HG03439 (cell line): ENCODE measurements at regions not wholly inside any gene's neighbourhood (a gene's known extent, or its start where the extent isn't known, plus 50 kb on each side); places are given as distances from the start of the nearest gene placed in this dataset.

Experiments
- ATAC-seq: cut with Tn5 transposase; IDR thresholded peaks from one replicate; pipeline ENCODE4 v1.9.1; 2021; ENCODE audit warnings: mild to moderate bottlenecking, moderate library complexity; ENCODE audit not compliant: unreplicated experiment

- ATAC-seq, result no peak
Observed at GRCh38 chr10:21264271-21264670, 261.2 kb downstream of the SKIDA1 start.

DNA sequence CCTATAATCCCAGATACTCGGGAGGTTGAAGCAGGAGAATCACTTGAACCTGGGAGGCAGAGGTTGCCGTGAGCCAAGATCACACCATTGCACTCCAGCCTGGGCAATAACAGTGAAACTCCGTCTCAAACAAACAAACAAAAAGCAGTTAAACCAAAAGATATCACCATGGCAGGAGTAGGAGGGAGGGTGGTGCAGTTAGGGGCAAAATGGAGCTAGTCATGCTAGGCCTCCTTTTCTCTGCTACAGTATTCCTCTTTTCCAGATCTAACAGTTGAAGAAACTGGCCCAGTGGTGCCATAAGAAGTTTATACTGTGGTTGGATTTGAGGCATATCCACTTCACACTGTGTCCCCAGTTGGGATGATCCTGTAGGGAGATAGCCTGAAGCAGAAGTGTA lies 261.6 kb downstream of the SKIDA1 start:
- no peak for ATAC-seq

- ATAC-seq, result no peak
Observed at GRCh38 chr10:21263263-21263803, 262.1 kb downstream of the SKIDA1 start.

DNA sequence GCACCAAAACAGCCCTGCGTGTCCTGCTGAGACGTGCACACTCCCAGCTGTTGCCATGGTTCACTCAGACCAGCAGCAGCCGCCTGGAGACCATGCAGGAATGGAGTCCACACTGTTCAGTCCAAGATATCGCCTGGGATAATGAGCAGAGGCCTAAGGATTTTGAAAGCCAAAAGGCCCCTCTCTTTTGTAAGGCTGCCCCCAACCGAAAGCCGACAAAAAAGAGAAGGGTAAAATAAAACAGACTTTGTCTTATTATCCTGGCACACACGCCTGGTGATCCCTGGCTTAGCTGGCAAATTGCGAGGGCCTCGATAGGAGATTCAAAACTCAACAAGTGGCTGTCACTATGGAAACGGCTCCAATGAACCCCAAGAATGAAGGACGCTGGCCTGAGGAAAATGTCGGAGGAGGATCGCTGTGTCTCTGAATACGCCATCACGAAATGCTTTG lies 263.6 kb downstream of the SKIDA1 start:
- ATAC-seq, result no peak

- no peak for ATAC-seq
Observed at GRCh38 chr10:21260506-21261149, 264.9 kb downstream of the SKIDA1 start.

- no peak for ATAC-seq
Observed at GRCh38 chr10:21260066-21260465, 265.4 kb downstream of the SKIDA1 start.

GRCh38 chr10:21257919-21258318 lies 267.6 kb downstream of the SKIDA1 start:
- ATAC-seq, result no peak

GRCh38 chr10:21257191-21257590 lies 268.3 kb downstream of the SKIDA1 start:
- ATAC-seq, result no peak

- no peak for ATAC-seq
Observed at GRCh38 chr10:21249435-21249834, 276.0 kb downstream of the SKIDA1 start.

DNA sequence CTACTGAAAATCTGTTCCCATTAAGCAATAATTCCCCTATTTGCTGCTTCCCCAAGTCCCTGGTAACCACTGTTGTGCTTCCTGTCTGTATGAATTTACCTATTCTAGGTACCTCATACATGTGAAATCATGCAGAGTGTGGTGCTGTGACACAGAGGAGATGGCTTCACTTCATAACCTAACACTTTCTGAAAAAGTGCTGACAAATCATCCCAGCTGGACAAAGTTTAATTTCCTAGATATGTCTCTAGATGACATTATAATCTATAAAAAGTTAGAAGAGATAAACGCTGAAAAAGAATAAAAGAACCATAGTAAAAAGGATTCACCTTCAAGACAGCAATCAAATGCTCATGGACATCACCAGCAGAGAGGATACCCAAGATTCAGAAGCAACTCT lies 277.9 kb downstream of the SKIDA1 start:
- ATAC-seq, result no peak

- ATAC-seq, result no peak
Observed at GRCh38 chr10:21246178-21246577, 279.3 kb downstream of the SKIDA1 start.

DNA sequence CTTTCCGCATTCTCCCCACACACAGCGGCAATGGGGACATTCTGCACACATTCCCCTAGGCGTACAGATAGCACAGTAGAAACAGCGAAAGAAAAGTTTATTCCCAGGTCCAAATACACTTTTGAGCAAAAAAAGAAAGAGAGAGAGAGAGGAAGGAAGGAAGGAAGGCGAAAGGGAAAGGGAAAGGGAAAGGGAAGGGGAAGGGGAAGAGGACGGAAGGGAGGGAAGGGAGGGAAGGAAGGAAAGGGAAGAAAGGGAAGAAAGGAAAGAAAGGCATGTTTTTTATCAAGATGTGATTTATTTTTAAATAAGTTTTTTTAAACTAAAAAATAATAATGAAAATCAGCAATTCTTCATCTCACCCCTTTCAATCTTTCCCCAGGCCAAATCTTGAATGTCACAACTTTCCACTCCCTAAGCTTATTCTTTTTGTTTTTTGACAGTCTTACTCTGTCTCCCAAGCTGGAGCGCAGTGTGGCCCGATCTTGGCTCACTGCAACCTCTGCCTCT lies 281.7 kb downstream of the SKIDA1 start:
- no peak for ATAC-seq

GRCh38 chr10:21242915-21243314 lies 282.6 kb downstream of the SKIDA1 start:
- ATAC-seq, result no peak

DNA sequence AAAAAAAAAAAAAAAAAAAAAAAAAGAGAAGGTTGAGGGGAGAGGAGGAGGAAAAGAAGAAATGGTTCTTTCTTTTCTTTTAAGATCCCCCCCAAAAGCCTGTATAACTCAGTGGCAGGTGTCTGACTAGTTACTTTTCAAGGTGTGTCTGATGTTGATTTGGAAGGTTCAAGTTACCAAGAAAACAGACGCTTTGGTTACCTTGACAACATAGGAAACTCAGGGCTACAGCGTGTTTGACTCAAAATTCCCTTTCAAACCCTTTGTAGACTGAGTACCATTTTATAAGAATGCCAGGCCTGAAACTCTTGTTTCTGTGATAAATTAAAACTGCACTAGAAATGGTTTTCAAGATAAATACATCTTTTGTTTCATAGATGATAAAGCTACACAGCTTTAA lies 286.8 kb downstream of the SKIDA1 start:
- ATAC-seq, result no peak

GRCh38 chr10:21238044-21238443 lies 287.4 kb downstream of the SKIDA1 start:
- no peak for ATAC-seq

DNA sequence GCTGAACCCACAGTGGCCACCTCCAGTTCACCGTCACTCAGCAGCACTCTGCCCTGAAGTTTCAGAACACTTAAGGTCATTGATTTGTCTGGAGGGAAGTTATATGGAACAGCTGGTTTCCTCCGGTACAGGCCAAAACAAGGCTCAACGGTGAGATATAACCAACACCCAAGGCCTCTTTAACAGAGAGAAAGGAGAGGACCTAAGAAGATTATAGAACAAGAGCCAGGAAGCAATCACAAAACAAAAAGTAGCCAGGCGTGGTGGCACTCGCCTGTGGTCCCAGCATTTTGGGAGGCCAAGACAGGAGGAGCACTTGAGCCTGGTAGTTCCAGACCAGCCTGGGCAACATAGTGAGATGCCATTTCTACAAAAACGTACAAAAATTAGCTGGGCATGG lies 290.7 kb downstream of the SKIDA1 start:
- no peak for ATAC-seq

GRCh38 chr10:21230219-21230618 lies 295.3 kb downstream of the SKIDA1 start:
- ATAC-seq, result no peak

- ATAC-seq, result no peak
Observed at GRCh38 chr10:21217748-21218367, 307.6 kb downstream of the SKIDA1 start.

GRCh38 chr10:21217107-21217506 lies 308.4 kb downstream of the SKIDA1 start:
- ATAC-seq, result no peak

GRCh38 chr10:21214329-21214728 lies 311.2 kb downstream of the SKIDA1 start:
- ATAC-seq, result no peak

GRCh38 chr10:21213381-21213780 lies 312.1 kb downstream of the SKIDA1 start:
- ATAC-seq, result no peak

DNA sequence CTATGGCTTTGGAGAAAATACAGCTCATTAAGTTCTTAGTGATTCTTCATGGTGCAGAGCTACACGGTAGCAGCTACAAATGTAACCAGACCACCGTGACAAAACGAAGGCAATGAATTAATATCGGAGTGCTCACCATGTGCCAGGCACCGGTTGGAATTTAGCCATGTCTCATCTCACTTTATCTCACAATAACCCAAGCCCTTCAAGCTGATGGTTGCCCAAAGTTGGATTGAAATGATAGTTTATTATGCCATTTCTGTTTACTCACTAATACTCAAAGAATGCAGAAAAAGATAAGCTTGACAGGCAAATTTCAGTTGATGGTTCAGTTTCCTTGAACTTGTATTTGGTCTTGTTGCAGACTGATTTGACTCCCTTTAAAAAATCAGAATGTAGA lies 312.6 kb downstream of the SKIDA1 start:
- ATAC-seq, result no peak
